ENCODE measurements at regions not wholly inside any gene's neighbourhood (a gene's known extent, or its start where the extent isn't known, plus 50 kb on each side); places are given as distances from the start of the nearest gene placed in this dataset.

DNA sequence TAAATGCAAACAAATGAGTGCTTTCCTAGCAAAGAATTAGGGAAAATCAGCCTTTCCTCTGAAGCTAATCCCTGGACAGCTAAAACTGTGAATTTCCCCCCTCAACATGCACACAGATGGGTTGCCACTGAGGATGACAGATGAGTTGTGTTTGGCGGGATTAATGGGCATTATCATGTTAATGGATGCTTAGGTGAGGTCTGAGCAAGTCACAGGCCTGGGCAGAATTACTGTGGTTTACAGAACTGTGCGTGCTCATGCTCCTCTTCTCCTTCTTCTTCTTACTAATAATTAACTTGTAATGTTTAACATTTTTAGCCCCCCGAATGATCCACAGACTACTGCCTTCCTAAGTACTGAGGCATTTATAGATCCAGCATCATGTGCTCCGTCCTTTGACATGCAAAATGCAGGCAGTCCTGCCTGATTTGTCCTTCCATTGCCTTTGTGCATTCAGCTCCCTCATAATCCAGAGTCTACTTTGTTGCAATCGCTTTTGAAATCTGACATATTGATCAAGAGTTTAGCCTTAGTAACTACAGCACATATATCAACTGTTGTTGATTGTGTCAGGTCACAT, 753.4 kb upstream of the MMS22L start:
- no peak overlapping the region for H3K4me3 ChIP-seq (ENCODE audit: low read depth, low read length)
- TF ChIP-seq, protein P1, sequence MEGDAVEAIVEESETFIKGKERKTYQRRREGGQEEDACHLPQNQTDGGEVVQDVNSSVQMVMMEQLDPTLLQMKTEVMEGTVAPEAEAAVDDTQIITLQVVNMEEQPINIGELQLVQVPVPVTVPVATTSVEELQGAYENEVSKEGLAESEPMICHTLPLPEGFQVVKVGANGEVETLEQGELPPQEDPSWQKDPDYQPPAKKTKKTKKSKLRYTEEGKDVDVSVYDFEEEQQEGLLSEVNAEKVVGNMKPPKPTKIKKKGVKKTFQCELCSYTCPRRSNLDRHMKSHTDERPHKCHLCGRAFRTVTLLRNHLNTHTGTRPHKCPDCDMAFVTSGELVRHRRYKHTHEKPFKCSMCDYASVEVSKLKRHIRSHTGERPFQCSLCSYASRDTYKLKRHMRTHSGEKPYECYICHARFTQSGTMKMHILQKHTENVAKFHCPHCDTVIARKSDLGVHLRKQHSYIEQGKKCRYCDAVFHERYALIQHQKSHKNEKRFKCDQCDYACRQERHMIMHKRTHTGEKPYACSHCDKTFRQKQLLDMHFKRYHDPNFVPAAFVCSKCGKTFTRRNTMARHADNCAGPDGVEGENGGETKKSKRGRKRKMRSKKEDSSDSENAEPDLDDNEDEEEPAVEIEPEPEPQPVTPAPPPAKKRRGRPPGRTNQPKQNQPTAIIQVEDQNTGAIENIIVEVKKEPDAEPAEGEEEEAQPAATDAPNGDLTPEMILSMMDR (IDR thresholded peaks at IDR 0.05; ENCODE audit: control insufficient read depth, extremely low read depth, insufficient read depth): no peak
- no peak for DNase-seq (ENCODE audit: low read depth)

DNA sequence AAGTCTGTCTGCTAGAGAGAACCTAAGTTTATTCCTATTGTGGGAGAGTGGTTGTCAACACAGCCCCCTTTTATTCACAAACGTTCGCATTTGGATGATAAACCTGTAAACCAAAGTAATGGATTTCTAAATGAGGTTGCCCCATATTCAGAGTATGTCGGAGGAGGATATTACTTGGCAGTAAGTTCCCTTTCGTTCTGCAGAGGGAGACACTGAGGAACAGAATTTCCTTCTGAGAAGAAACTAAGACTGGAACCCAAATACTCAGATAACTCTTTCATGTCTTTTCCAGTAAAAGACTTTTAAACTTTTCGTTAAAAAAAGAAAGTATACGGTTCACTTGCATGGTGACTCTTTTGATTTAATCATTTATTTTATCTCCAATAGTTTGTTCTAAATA, 754.6 kb upstream of the MMS22L start:
- no peak overlapping the region for H3K4me3 ChIP-seq (ENCODE audit: low read depth, low read length)
- TF ChIP-seq, protein P1 (IDR thresholded peaks at IDR 0.05; ENCODE audit: control insufficient read depth, extremely low read depth, insufficient read depth): no peak
- no peak for DNase-seq (ENCODE audit: low read depth)

DNA sequence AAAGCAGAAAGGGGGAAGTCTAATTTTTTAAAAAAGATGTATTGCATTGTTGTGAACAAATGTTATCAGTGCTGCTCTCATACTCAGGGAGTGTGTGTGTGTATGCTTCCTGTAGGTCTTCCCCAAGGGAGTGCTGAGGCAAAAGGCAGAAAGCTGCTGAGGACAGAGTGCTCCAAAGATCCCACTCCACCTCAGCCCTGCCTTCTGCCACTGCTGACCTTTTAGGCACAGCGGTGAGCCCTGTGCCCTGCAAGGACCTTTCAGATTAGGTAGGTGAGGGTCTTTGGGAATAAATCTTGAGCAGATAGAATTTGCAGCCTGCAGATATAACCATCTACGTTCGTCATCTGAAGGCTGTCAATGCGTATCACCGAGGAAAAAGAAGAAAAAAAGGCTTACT, 756.4 kb upstream of the MMS22L start:
- DNase-seq (ENCODE audit: low read depth): no peak
- TF ChIP-seq, protein P1 (IDR thresholded peaks at IDR 0.05; ENCODE audit: control insufficient read depth, extremely low read depth, insufficient read depth): no peak
- H3K4me3 ChIP-seq (ENCODE audit: low read depth, low read length): no peak overlapping the region

DNA sequence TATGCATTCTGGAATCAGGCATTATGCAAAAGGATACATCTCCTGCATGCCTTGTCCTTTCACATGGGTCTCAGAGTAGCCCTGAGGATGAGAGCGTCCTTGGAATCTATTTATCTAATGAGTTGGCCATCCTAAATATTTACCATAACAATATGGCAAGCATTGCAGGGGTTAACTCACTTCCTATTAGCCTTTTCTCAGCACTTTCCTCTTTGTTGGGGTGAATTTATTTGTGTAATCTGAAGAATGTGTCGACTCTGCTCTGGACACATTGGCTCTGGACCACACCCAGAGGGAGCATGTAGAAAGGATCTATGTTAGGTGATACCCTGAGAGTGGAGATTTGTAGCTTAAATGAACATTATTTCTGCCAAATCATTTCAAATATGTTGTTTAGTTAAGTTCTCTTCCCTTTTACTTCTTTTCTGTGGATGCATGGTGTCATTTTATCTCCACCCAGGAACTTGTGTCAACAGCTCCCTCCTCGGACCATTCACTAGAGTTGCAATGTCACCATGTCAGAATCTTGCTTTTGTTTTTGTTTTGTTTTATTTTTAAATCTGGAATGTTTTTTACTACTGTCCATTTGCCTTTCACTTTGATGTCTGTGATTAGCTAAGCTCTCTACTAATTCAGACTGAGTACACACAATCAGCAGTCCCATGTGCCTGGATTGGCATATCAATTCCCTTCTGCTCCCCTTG, 757.0 kb upstream of the MMS22L start:
- DNase-seq (ENCODE audit: low read depth): no peak
- H3K4me3 ChIP-seq (ENCODE audit: low read depth, low read length): no peak overlapping the region
- TF ChIP-seq, protein P1 (IDR thresholded peaks at IDR 0.05; ENCODE audit: control insufficient read depth, extremely low read depth, insufficient read depth): peak; percentile 41

DNA sequence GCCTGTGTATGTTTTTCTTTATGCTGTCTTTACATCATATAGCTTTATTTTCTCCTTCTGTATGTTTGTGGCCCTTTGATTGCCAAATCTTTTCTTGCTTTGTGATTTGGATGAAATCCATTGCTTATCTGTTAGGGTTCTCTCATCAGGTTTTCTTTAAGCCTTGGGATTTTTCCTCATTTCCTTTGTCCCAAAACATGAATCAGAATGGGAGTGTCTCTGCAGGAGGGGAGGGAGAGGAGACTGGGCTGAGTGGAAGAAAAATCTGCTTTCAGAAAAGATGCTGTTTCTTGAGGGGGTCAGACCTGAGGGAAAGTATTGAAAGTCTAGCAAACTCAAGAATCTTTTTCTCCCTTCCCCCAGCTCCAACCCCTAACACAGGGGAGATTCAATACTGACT, 758.0 kb upstream of the MMS22L start:
- no peak overlapping the region for H3K4me3 ChIP-seq (ENCODE audit: low read depth, low read length)
- DNase-seq (ENCODE audit: low read depth): no peak
- TF ChIP-seq, protein P1 (IDR thresholded peaks at IDR 0.05; ENCODE audit: control insufficient read depth, extremely low read depth, insufficient read depth): no peak

DNA sequence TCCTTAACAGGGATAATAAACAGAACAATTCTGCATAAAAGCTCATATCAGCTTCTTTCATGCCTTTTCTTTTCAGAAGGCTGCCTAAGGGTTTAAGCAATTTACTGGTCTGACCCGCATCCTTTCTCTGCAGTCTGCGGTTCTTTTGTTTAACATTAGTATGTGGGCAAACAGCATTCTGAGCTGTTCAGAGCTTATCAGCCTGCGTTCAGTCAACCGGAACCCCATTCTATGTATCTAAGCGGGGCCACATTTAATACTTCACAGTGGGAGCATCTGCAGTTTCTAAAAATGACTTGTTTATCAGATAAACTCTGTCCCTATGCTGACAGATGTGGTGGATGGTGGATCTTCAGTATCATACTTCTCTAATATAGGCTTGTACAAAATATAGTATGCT, 758.9 kb upstream of the MMS22L start:
- TF ChIP-seq, protein P1 (IDR thresholded peaks at IDR 0.05; ENCODE audit: control insufficient read depth, extremely low read depth, insufficient read depth): no peak
- DNase-seq (ENCODE audit: low read depth): no peak
- H3K4me3 ChIP-seq (ENCODE audit: low read depth, low read length): no peak overlapping the region

DNA sequence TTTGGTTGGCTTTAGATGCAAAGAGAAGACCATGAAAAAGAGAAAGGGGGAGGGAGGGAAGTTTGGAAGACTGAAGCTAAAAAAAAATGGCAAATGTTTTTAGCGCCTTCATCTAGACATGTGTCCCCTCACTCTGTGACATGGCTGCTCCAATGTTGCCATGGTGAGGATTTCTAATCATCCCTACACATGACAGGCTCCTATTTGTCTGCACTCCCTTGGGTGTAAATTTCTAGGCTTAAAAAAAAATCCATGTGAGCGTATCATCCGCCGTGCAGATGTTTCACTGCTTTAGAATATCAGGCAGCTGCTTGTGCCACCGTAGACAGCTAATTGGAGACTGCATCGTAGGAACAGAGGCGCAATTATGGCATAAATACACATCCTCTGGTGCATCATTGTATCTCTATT, 761.1 kb upstream of the MMS22L start:
- no peak overlapping the region for H3K4me3 ChIP-seq (ENCODE audit: low read depth, low read length)
- TF ChIP-seq, protein P1 (IDR thresholded peaks at IDR 0.05; ENCODE audit: control insufficient read depth, extremely low read depth, insufficient read depth): no peak
- no peak for DNase-seq (ENCODE audit: low read depth)
